Skeletal muscle tissue (tissue), 3 donors: ENCODE measurements at regions not wholly inside any gene's neighbourhood (a gene's known extent, or its start where the extent isn't known, plus 50 kb on each side); places are given as distances from the start of the nearest gene placed in this dataset.

Experiments
- H3K27ac ChIP-seq: one replicate; pipeline ENCODE4 v1.7.0; 2013; ENCODE audit warnings: mild to moderate bottlenecking, low read depth, low read length, inconsistent platforms
- H3K27me3 ChIP-seq, 3 donors: one replicate each; pipeline ENCODE4 v1.7.0; 2013; ENCODE audit warnings: low read length in 3 of 3; ENCODE audit not compliant: control insufficient read depth in 3 of 3, insufficient read depth in 3 of 3
- H3K36me3 ChIP-seq, 3 donors: one replicate each; pipeline ENCODE4 v1.7.0; 2013; ENCODE audit warnings: low read length in 3 of 3; ENCODE audit not compliant: control insufficient read depth in 3 of 3, insufficient read depth in 3 of 3
- H3K4me1 ChIP-seq, 3 donors: one replicate each; pipeline ENCODE4 v1.7.0; 2013; ENCODE audit warnings: low read length in 3 of 3, mild to moderate bottlenecking in 3 of 3; ENCODE audit not compliant: control insufficient read depth in 3 of 3, insufficient read depth in 3 of 3
- H3K4me3 ChIP-seq, 3 donors: one replicate each; pipeline ENCODE4 v1.7.0; 2013; ENCODE audit warnings: low read length in 3 of 3
- H3K9ac ChIP-seq, 3 donors: one replicate each; pipeline ENCODE4 v1.7.0; 2013; ENCODE audit warnings: low read length in 3 of 3, mild to moderate bottlenecking in 3 of 3, moderate library complexity in 2 of 3, low read depth in 1 of 3
- H3K9me3 ChIP-seq, 3 donors: one replicate each; pipeline ENCODE4 v1.7.0; 2013; ENCODE audit warnings: low read length in 3 of 3; ENCODE audit not compliant: control insufficient read depth in 3 of 3
- donor health status: Osteomylitis.

DNA sequence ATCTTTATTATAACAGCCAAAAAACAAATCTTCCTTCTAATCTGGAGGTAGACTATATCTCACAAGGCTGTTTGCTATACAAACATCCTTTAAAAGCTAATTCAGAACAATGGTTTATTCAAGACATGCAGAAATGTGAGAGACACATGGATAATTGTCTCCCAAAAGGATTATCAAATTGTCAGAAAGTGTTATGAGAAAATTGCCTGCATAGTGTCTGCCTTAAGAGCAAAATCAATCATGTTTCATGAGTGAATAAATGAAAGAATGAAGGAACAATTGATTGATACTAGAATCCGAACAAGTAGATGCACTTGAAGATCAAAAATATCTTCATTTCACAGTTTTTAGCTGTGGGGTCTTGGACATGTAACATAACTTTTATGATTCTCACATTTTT, 621.7 kb upstream of the BOD1L1 start:
- Histone ChIP-seq H3K27me3 (no peaks in the 10 kb centered on the region), H3K4me3 (no peak overlapping the region), H3K9me3 (no peaks in the 10 kb centered on the region), H3K9ac (no peak overlapping the region), H3K4me1 (no peaks in the 10 kb centered on the region), H3K36me3 (no peaks in the 10 kb centered on the region), H3K27ac (no peak overlapping the region)

DNA sequence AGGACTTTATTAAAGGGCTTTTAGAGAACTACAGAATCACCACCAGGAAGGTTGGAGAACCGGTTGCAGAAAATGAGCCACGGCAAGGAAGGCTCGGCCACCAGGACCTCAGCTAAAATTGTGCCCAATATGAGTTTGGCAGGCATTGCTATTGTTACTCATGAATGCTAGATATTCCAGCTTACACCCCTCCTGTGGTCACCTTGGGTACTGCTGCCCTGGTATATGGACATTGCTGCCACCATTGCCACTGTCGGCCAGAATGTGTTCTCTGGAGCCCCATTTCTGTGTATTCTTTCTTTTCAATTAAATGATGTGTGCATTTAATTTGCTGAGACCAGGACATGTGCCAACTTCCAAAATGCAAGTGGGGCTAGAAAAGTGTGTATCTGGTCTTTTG, 626.7 kb upstream of the BOD1L1 start:
- H3K36me3 ChIP-seq: no peaks in the 10 kb centered on the region
- H3K9ac ChIP-seq: no peak overlapping the region
- H3K9me3 ChIP-seq: no peaks in the 10 kb centered on the region
- H3K4me1 ChIP-seq: no peaks in the 10 kb centered on the region
- no peaks in the 10 kb centered on the region for H3K27me3 ChIP-seq
- no peak overlapping the region for H3K4me3 ChIP-seq
- H3K27ac ChIP-seq: no peak overlapping the region

DNA sequence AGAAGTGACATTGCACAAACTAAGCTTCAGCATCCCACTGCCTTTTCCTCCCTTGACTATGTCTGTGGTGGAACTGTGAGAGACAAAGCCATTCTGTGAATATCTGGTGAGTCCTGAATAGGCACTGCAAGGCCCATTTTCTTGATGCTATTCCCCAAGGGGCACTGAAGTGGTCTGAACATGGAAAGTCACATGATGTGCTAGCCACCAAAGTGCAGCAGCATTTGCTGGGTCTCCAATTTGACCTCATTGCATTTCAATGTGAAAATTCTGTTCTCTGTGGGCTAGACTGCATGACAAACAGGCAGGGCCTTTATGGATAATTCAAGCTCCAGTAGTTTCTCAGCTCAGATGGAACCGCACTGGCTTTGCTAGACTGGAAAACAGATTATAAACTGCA, 627.4 kb upstream of the BOD1L1 start:
- Histone ChIP-seq H3K9me3 (no peaks in the 10 kb centered on the region), H3K4me3 (no peak overlapping the region), H3K4me1 (no peaks in the 10 kb centered on the region), H3K9ac (no peak overlapping the region), H3K36me3 (no peaks in the 10 kb centered on the region), H3K27me3 (no peaks in the 10 kb centered on the region), H3K27ac (no peak overlapping the region)

DNA sequence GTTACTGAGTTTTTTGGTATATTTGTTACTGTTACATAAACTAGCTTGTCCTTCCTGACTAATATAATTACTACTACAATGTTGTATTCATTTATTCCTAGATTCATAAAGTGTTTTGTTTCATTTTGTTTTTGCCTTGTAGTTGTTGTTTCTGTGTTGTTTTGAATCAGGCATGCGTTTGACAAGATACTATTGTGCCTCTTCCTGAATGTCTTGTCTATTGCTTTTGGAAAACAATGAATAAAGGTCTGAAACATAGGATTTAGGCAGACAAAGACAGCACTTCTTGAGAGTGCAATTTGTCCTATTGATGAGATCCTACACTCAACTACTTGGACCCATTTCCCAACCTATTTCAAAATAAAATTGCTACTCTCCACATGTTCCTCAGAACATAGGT, 630.4 kb upstream of the BOD1L1 start:
- H3K27ac ChIP-seq: no peak overlapping the region
- no peaks in the 10 kb centered on the region for H3K36me3 ChIP-seq
- no peak overlapping the region for H3K4me3 ChIP-seq
- no peak overlapping the region for H3K9ac ChIP-seq
- no peaks in the 10 kb centered on the region for H3K4me1 ChIP-seq
- H3K27me3 ChIP-seq: no peaks in the 10 kb centered on the region
- no peaks in the 10 kb centered on the region for H3K9me3 ChIP-seq

DNA sequence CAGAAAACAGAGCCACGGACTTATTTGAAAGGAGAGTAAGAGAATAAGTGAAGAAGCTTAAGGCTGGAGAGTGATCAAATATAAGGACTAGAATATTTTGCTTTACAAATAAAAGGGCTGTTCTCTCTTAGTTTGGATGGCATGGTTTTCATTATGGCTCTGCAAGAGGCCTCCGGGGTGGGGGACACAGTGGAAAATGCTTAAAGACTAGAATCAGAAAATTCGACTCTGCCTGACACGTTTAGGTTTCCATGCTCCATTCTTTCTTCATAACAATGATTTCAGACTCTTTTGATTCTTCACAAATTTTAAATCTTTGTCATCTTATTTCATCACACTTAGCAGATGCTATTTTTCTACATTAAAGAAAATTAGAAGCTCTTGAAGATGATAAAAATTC, 632.4 kb upstream of the BOD1L1 start:
- Histone ChIP-seq H3K9ac (no peak overlapping the region), H3K9me3 (no peaks in the 10 kb centered on the region), H3K36me3 (no peaks in the 10 kb centered on the region), H3K27me3 (no peaks in the 10 kb centered on the region), H3K4me1 (no peaks in the 10 kb centered on the region), H3K27ac (no peak overlapping the region), H3K4me3 (no peak overlapping the region)

DNA sequence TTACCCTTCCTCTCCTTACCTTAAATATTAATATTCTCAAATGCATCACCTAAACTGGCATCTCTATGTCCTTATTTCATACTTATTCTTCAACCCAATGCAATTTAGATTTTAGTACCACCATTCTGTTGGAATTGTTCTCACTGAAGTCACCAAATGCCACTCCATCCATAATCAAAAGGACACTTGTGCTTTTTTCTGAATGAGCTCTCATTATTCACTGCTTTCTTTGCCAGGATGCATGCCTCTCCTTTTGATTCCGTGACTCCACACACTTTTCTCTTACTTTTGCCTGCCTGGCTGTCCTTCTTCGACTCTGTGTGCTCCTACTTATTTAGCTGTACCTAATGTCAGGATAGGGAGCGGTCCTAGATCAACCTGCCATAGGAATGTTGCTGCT, 633.1 kb upstream of the BOD1L1 start:
- H3K9me3 ChIP-seq: no peaks in the 10 kb centered on the region
- H3K27me3 ChIP-seq: no peaks in the 10 kb centered on the region
- H3K4me1 ChIP-seq: no peaks in the 10 kb centered on the region
- H3K27ac ChIP-seq: no peak overlapping the region
- no peak overlapping the region for H3K4me3 ChIP-seq
- H3K36me3 ChIP-seq: no peaks in the 10 kb centered on the region
- no peak overlapping the region for H3K9ac ChIP-seq

DNA sequence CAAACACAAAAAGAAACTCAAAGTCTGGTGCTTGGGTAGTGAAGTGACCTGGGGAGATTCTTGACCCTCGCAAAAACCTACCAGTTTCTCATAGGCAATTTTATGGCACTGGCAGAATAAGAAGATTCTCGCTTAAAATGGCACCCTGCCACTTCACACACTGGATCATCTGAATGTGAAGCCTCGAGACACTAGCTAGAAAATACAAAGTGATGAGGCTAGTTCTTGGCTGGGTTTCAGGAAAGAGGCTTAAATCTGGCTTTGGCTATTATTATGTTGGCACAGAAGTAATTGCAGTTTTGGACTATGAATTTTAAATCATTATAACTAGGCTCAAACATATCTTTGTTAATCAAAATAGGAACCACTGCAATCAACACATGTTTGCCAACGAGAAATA, 634.7 kb upstream of the BOD1L1 start:
- H3K9ac ChIP-seq: no peak overlapping the region
- H3K27me3 ChIP-seq: no peaks in the 10 kb centered on the region
- H3K27ac ChIP-seq: no peak overlapping the region
- H3K4me3 ChIP-seq: no peak overlapping the region
- H3K4me1 ChIP-seq: no peaks in the 10 kb centered on the region
- no peaks in the 10 kb centered on the region for H3K36me3 ChIP-seq
- H3K9me3 ChIP-seq: no peaks in the 10 kb centered on the region

DNA sequence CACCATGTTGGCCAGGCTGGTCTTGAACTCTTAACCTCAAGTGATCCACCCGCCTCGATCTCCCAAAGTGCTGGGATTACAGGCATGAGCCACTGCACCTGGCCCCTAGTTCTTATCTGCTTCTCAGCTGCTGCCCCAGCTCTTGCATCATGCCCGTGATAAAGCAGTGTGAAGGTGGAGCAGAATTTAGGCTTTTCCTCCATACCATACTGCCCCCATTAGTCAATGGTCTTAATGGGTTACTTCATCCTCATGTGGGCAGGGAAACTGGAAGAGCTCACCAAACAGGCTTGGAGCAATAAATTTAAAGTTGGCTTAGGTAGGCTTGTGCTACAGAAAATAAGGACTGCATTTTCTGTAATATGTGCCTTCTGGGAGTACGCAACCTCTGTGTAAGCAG, 636.9 kb upstream of the BOD1L1 start:
- no peaks in the 10 kb centered on the region for H3K36me3 ChIP-seq
- H3K4me1 ChIP-seq: no peaks in the 10 kb centered on the region
- no peaks in the 10 kb centered on the region for H3K9me3 ChIP-seq
- H3K27ac ChIP-seq: no peak overlapping the region
- H3K4me3 ChIP-seq: no peak overlapping the region
- H3K9ac ChIP-seq: no peak overlapping the region
- no peaks in the 10 kb centered on the region for H3K27me3 ChIP-seq

DNA sequence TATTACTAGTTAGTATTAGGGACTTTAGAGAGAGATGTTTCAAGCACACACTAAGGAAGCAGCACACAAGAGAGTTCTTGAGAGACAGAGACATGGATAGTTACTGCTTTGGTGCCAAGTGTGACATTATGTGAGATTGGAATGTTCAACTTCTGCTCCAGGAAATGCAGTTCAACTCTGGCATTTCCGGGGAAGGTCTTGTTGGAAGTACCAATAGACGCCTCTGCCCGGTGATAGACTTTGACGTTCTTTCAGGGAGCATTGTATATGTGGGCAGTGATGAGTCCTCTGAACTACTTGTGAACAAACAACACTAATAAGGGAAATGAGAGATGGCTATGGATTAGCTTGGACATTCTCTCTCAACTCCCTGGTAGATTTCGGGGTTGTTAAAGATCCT, 638.1 kb upstream of the BOD1L1 start:
- H3K9me3 ChIP-seq: no peaks in the 10 kb centered on the region
- no peaks in the 10 kb centered on the region for H3K27me3 ChIP-seq
- H3K4me3 ChIP-seq: no peak overlapping the region
- H3K4me1 ChIP-seq: no peaks in the 10 kb centered on the region
- H3K36me3 ChIP-seq: no peaks in the 10 kb centered on the region
- H3K27ac ChIP-seq: no peak overlapping the region
- no peak overlapping the region for H3K9ac ChIP-seq

DNA sequence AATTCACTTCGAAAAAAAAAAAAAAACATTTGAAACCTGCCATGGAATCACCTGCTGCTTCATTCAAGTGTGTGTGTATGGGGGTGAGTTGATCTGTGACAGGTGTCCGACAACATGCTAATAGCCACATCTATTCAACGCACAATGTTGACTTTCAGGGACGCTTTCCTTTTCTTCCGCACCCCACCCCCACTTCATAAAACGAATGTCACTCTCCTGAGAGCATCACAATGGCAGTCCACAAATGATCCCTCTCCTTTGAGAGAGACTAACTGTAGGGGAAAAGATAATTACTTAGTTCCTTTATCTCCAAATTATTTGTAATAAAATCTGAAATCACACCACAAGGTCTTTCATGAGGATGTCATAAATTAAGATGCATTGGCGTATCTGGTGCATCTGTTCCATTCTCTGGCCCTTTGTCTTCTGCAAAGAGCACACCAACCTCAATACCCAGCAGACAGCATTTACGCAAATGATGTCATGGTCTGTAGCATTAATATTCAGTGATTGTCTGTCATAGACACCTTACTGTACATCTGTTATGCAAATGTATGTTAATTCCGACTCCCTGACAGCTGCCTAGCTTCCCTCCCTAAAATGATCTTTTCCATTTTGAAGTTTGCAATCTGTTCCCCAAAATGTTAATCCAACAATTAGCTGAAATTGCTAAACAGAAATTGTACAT, 640.0 kb upstream of the BOD1L1 start:
- no peaks in the 10 kb centered on the region for H3K9me3 ChIP-seq
- H3K4me1 ChIP-seq: no peaks in the 10 kb centered on the region
- H3K36me3 ChIP-seq: no peaks in the 10 kb centered on the region
- no peak overlapping the region for H3K27ac ChIP-seq
- no peaks in the 10 kb centered on the region for H3K27me3 ChIP-seq
- no peak overlapping the region for H3K9ac ChIP-seq
- no peak overlapping the region for H3K4me3 ChIP-seq

DNA sequence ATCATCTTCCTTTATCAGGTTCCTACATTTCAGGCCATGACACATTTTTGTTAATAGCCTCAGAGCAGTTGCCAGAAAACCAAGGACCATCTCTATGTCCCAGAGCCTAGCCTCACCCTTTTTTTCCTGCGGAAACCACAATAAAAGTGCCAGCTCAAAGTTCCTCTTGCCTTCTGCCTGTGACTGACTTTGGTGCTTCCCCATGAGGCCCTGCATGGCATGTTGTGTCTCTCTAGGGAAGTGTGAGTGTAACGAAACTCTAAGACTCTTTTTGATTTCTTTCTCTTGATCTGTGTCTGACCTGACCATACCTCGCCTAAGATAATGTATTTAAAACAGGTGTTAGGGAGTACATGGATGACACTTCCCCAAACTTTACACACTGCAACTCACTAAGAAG, 642.3 kb upstream of the BOD1L1 start:
- no peaks in the 10 kb centered on the region for H3K27me3 ChIP-seq
- H3K9ac ChIP-seq: no peak overlapping the region
- no peak overlapping the region for H3K4me3 ChIP-seq
- no peak overlapping the region for H3K27ac ChIP-seq
- H3K36me3 ChIP-seq: no peaks in the 10 kb centered on the region
- no peaks in the 10 kb centered on the region for H3K4me1 ChIP-seq
- no peaks in the 10 kb centered on the region for H3K9me3 ChIP-seq
